Erythroblast (primary cell): ENCODE measurements at regions not wholly inside any gene's neighbourhood (a gene's known extent, or its start where the extent isn't known, plus 50 kb on each side); places are given as distances from the start of the nearest gene placed in this dataset.

Experiments used
- GATA1 ChIP-seq: IDR thresholded peaks from 2 replicates; pipeline ENCODE4 v1.6.1; 2011; ENCODE audit warnings: low read depth, mild to moderate bottlenecking, control low read depth, low read length, moderate library complexity
- POLR2A ChIP-seq: IDR thresholded peaks from 2 replicates; pipeline ENCODE4 v1.6.1; 2011; ENCODE audit warnings: mild to moderate bottlenecking, low read length

- no peak for TF ChIP-seq POLR2A
- no peak for TF ChIP-seq GATA1
Measured at GRCh38 chr17:69702078-69702477, 287.6 kb downstream of the MAP2K6 start.
